ENCODE measurements at regions not wholly inside any gene's neighbourhood (a gene's known extent, or its start where the extent isn't known, plus 50 kb on each side); places are given as distances from the start of the nearest gene placed in this dataset.

DNA sequence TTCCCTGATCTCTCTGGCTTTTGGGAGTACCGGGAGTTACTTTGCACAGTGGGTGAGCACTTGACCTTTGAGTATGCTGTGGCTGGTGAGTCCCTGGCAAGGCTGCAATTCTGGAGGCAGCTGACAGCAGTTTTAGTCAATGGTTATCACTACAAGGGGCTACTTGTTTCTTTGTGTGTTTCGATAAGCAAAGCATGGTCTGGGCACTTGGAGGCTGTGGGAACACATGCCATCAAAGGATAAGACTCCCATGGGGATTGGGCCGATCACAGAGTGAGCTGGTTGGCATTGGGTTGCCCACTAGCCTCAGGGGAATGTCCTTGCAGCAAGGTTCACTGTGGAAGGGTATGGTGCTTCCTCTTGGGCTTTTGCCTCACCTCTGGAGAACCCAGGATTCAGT, 208.2 kb downstream of the SNX13 start:
- Histone ChIP-seq H2AFZ (ENCODE audit: low read depth, low read length, poor library complexity, severe bottlenecking) (no peak overlapping the region), H4K20me1 (ENCODE audit: insufficient read depth) (no peaks in the 10 kb centered on the region), H3K4me2 (ENCODE audit: low read length) (no peak overlapping the region), H3K9me2 (ENCODE audit: insufficient read depth) (no peaks in the 10 kb centered on the region), H3K9me3 (ENCODE audit: control insufficient read depth in 1 of 2, insufficient read depth in 1 of 2, low read depth in 1 of 2, low read length in 2 of 2) (no peaks in the 10 kb centered on the region), H3K27ac (ENCODE audit: low read depth, low read length) (no peak overlapping the region), H3K36me3 (ENCODE audit: control insufficient read depth in 1 of 2, insufficient read depth in 2 of 2, low read length in 2 of 2) (no peaks in the 10 kb centered on the region), H3K9ac (ENCODE audit: low read length) (no peak overlapping the region), H3K27me3 (ENCODE audit: insufficient read depth, low read length) (no peaks in the 10 kb centered on the region), H3K4me3 (replicated peaks in 1 of 2; ENCODE audit: low read depth in 1 of 2, low read length in 2 of 2) (no peak overlapping the region), H3K4me1 (ENCODE audit: control insufficient read depth in 1 of 2, insufficient read depth in 2 of 2, low read length in 2 of 2) (no peaks in the 10 kb centered on the region), H3K79me2 (ENCODE audit: insufficient read depth, low read length) (no peaks in the 10 kb centered on the region)
- CTCF ChIA-PET: no interaction called here
- no peak for ATAC-seq
- no TSS peak for BruUV-seq (replicated peaks)
- TF ChIP-seq ZFX (IDR thresholded peaks at IDR 0.05): no peak
- TF ChIP-seq POLR2A (IDR thresholded peaks at IDR 0.05; ENCODE audit: borderline replicate concordance, extremely low read depth, insufficient read depth, insufficient read length): no peak
- TF ChIP-seq, protein P1, sequence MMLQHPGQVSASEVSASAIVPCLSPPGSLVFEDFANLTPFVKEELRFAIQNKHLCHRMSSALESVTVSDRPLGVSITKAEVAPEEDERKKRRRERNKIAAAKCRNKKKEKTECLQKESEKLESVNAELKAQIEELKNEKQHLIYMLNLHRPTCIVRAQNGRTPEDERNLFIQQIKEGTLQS (IDR thresholded peaks at IDR 0.05): no peak
- no peak for TF ChIP-seq SIN3A (IDR thresholded peaks at IDR 0.05; ENCODE audit: low read depth)
- TF ChIP-seq CEBPB (IDR thresholded peaks at IDR 0.05; ENCODE audit: low read depth): no peak
- TF ChIP-seq CBX3 (IDR thresholded peaks at IDR 0.05; ENCODE audit: low read depth): no peak
- TF ChIP-seq POLR2AphosphoS5 (IDR thresholded peaks at IDR 0.05; ENCODE audit: low read depth, low read length): no peak
- no peak for TF ChIP-seq RAD21 (IDR thresholded peaks at IDR 0.05; ENCODE audit: low read depth)
- no peak for TF ChIP-seq SRF (IDR thresholded peaks at IDR 0.05; ENCODE audit: low read depth)
- no peak for TF ChIP-seq ZNF274 (IDR thresholded peaks at IDR 0.05; ENCODE audit: low read depth, low read length)
- TF ChIP-seq JUND (IDR thresholded peaks at IDR 0.05): no peak
- TF ChIP-seq, protein P2, sequence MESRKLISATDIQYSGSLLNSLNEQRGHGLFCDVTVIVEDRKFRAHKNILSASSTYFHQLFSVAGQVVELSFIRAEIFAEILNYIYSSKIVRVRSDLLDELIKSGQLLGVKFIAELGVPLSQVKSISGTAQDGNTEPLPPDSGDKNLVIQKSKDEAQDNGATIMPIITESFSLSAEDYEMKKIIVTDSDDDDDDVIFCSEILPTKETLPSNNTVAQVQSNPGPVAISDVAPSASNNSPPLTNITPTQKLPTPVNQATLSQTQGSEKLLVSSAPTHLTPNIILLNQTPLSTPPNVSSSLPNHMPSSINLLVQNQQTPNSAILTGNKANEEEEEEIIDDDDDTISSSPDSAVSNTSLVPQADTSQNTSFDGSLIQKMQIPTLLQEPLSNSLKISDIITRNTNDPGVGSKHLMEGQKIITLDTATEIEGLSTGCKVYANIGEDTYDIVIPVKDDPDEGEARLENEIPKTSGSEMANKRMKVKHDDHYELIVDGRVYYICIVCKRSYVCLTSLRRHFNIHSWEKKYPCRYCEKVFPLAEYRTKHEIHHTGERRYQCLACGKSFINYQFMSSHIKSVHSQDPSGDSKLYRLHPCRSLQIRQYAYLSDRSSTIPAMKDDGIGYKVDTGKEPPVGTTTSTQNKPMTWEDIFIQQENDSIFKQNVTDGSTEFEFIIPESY (IDR thresholded peaks at IDR 0.05; ENCODE audit: extremely low read depth, insufficient replicate concordance, low read length): no peak
- TF ChIP-seq EZH2phosphoT487 (IDR thresholded peaks at IDR 0.05; ENCODE audit: borderline replicate concordance): no peak
- no peak for TF ChIP-seq EGR1 (IDR thresholded peaks at IDR 0.05; ENCODE audit: low read depth)
- TF ChIP-seq, protein P3, sequence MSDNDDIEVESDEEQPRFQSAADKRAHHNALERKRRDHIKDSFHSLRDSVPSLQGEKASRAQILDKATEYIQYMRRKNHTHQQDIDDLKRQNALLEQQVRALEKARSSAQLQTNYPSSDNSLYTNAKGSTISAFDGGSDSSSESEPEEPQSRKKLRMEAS (IDR thresholded peaks at IDR 0.05): no peak
- TF ChIP-seq EZH2 (IDR thresholded peaks at IDR 0.05): no peak
- no peak for TF ChIP-seq TCF7L2 (IDR thresholded peaks at IDR 0.05; ENCODE audit: borderline replicate concordance, extremely low read depth, insufficient read depth, insufficient read length)
- TF ChIP-seq ELF1 (IDR thresholded peaks at IDR 0.05; ENCODE audit: borderline replicate concordance, low read depth): no peak
- POLR2A ChIA-PET: no interaction called here
- RAD21 ChIA-PET (ENCODE audit: low non-redundant PET in 1 of 2, low total read pairs in 2 of 2, uncharacterized antibody in 2 of 2, unreplicated experiment in 2 of 2): no interaction called here
- intact Hi-C loops (cut with micrococcal nuclease): no loop called here
- no peak for DNase-seq (ENCODE audit: low read depth, low spot score)
